ENCODE measurements at regions not wholly inside any gene's neighbourhood (a gene's known extent, or its start where the extent isn't known, plus 50 kb on each side); places are given as distances from the start of the nearest gene placed in this dataset.

- TF ChIP-seq EZH2 (IDR thresholded peaks at IDR 0.05) (no peak), POLR2AphosphoS5 (IDR thresholded peaks at IDR 0.05; ENCODE audit: borderline replicate concordance, low read depth, low read length) (no peak), FOXP2 (optimal IDR thresholded peaks at IDR 0.05; ENCODE audit: control extremely low read depth, extremely low read length, insufficient read depth) (no peak)
These were observed 185.2 kb upstream of the NEIL3 start for GRCh38 chr4:177124349-177125064.
